Stimulated activated CD4-positive, alpha-beta T cell treated with anti-CD3 and anti-CD28 coated beads, Interleukin-1b, Interleukin-23, amount 100 ng/mL, for 24 hours (primary cell): ENCODE measurements at regions not wholly inside any gene's neighbourhood (a gene's known extent, or its start where the extent isn't known, plus 50 kb on each side); places are given as distances from the start of the nearest gene placed in this dataset.

Source experiments
- DNase-seq, 4 experiments: peaks; one replicate each; pipeline ENCODE4 v3.0.0-alpha.2; 2020; ENCODE audit warnings: low read depth in 4 of 4, low spot score in 1 of 4

- DNase-seq: peak in 2 of 4 experiments; percentile 10 to 14
Measured at GRCh38 chr10:60572511-60573194, 183.0 kb upstream of the ANK3 start.

- no peak for DNase-seq
Measured at GRCh38 chr10:60570896-60571295, 181.2 kb upstream of the ANK3 start.

- DNase-seq: no peak
Measured at GRCh38 chr10:60570272-60570865, 180.7 kb upstream of the ANK3 start.

GRCh38 chr10:60569681-60570080 lies 180.0 kb upstream of the ANK3 start:
- no peak for DNase-seq

DNA sequence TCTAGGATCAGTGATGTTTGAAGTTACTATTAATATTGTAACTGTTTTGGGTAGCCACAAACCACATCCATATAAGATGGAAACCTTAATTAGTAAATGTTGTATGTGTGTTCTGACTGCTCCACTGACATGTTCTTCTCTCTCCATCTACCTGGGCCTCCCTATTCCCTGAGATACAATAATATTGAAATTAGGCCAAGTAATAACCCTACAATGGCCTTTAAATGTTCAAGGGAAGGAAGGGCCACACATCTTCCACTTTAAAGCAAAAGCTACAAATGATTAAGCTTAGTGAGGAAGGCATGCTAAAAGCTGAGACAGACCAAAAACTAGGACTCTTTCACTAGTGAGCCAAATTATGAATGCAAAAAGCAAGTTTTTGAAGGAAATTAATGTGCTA lies 176.4 kb upstream of the ANK3 start:
- DNase-seq: no peak

DNA sequence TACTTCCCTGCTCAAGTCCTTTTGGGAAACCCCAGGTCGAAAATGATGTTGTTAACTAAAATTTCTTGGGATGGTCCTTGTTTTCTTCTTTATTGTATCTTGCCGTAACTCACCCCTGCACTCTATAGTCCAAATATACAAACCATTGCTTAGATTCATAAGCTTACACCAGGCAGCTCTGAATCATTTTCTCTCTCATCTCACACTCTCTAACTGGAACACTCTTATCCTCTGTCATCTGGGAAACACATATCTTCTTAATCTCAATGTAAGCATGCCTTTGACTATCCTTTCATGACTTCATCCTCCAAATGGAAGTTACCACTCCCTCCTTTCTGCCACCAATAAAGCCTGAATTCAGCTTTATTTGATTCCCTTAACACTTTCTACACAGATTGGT lies 175.8 kb upstream of the ANK3 start:
- no peak for DNase-seq

GRCh38 chr10:60564475-60564874 lies 174.8 kb upstream of the ANK3 start:
- DNase-seq: no peak

GRCh38 chr10:60560451-60560850 lies 170.8 kb upstream of the ANK3 start:
- no peak for DNase-seq

GRCh38 chr10:60555700-60556099 lies 166.0 kb upstream of the ANK3 start:
- no peak for DNase-seq

- no peak for DNase-seq
Measured at GRCh38 chr10:60549686-60550085, 160.0 kb upstream of the ANK3 start.

GRCh38 chr10:60542657-60543056 lies 153.0 kb upstream of the ANK3 start:
- DNase-seq: no peak

GRCh38 chr10:60541451-60541850 lies 151.8 kb upstream of the ANK3 start:
- no peak for DNase-seq

- DNase-seq: no peak
Measured at GRCh38 chr10:60537697-60538096, 148.0 kb upstream of the ANK3 start.

- DNase-seq: peak in 1 of 4 experiments; percentile 1
Measured at GRCh38 chr10:60536529-60537114, 146.9 kb upstream of the ANK3 start.

- DNase-seq: no peak
Measured at GRCh38 chr10:60535427-60535826, 145.8 kb upstream of the ANK3 start.

DNA sequence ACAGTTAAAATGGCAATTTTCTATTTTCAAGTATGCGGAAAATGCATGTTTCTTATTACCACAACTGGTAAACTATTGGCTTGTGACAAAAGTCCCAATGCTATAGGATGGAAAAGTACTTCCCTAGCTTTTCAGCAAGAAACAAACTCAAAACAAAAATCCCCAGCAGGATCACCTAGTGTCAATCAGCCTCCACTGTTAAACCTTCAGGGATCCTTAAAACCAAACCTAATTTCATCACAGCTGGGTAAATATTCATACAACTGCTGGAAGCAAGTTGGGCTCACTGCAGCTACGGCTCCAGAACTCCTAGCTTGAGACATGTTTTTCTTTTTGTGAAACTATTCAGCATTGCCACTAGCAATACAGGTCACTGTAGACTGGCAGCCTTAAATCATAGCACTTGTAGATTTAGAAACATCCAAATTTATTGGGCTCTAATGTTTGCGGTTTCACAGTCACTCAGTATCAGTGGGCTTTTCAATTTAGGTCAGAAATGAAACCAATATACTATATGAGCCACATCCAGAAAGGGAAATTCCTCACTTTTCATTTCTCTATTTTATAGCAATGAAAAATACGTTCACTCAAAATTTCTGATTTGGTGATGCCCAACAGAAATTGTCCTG lies 145.2 kb upstream of the ANK3 start:
- DNase-seq: no peak

DNA sequence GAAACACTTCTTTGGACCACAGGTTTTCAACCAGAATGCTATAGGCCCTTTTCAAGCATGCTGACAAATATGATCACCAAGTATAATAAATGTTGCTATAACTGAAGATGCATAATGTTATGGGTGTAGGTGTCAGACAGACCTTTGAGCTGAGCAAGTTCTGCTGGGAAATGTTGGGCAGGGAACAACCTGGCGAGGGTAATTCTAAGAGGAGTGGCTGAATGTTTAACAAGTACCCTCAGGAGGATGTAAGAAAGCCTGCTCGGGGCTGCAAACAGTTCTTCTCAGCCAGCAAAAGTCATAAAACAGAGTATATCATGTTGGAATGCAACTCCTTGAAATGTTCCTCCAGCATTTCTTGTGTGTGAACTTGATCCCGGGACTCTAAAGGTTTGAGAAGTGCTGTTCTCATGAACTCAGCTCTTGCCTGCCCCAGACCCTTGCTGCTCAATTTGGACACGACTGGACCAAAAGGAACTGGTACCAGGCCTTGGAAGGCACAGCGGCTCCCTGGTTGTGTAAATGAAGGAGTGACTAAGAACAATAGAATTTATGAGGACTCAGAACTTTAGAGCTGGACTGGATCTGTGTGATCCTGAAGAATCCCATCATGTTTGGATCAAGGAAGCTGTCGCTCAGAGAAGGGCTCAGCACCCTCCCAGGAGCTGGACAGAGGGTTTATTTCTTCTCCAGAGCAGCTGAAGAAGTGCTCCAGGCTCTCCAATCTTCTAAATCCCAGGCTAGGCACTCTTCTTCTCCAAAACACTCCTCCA lies 143.2 kb upstream of the ANK3 start:
- DNase-seq: no peak

GRCh38 chr10:60531006-60531405 lies 141.3 kb upstream of the ANK3 start:
- no peak for DNase-seq

GRCh38 chr10:60527676-60528075 lies 138.0 kb upstream of the ANK3 start:
- no peak for DNase-seq

DNA sequence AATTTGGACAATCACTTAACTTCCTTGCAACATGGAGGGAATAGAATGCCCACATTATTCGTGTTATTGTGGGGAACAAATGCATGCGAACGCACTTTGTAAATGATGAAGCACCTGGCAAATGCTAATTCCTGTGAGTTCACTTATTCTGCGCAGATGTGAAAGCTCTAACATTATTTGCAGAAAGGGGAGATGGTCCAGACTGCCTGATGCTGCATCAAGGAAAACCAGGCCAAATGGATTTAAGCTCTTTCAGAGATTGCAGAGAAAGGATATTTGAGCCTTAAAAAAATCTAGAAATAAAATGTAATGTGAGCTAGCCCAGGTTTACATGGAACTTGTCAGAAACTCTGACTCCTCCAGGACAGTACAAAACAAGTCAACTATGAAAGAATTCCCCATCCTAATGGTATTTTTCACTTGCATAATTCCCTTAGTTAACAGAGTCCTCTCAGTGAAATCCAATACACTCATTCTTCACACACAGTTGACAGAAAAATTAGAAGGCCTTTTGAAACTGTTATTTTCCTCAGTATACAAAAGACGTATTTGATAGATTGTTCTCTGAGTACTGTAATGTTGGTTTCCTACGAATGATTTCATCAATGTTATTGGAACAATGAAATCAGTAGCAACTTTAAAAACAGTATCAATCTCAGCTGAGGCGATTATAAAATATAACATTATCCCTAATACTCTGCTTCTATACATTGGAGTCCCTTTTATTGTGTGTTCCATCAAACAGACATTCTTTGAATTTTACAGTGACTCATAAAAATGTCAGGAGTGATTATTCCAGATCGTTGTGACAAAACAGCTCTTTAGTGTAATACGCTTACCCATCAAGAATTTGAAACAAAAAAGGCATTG lies 136.3 kb upstream of the ANK3 start:
- no peak for DNase-seq

DNA sequence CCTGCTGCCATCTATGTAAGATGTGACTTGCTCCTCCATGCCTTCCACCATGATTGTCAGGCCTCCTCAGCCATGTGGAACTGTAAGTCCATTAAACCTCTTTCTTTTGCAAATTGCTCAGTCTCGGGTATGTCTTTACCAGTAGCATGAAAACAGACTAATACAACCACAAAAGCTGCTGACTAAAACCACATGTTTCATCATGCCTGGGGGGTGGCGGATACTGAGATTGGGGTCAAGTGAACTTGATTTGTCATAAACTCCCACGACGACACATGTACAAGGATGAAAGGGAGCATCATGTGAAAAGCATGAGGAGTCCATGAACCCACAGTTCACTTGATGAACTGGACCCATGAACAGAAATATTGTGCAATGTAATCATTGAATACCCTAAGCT lies 134.9 kb upstream of the ANK3 start:
- no peak for DNase-seq
